GM18873 (cell line): ENCODE measurements at regions not wholly inside any gene's neighbourhood (a gene's known extent, or its start where the extent isn't known, plus 50 kb on each side); places are given as distances from the start of the nearest gene placed in this dataset.
"Not testable (repeated sequence)": the region's sequence is repeated elsewhere in the genome, so short reads cannot be mapped to it uniquely, and the experiment has no call there.

Experiments
- ATAC-seq: cut with Tn5 transposase; IDR thresholded peaks from one replicate; pipeline ENCODE4 v1.9.1; 2021; ENCODE audit warnings: mild to moderate bottlenecking, moderate library complexity, moderate number of reproducible peaks; ENCODE audit not compliant: unreplicated experiment, low FRiP score

DNA sequence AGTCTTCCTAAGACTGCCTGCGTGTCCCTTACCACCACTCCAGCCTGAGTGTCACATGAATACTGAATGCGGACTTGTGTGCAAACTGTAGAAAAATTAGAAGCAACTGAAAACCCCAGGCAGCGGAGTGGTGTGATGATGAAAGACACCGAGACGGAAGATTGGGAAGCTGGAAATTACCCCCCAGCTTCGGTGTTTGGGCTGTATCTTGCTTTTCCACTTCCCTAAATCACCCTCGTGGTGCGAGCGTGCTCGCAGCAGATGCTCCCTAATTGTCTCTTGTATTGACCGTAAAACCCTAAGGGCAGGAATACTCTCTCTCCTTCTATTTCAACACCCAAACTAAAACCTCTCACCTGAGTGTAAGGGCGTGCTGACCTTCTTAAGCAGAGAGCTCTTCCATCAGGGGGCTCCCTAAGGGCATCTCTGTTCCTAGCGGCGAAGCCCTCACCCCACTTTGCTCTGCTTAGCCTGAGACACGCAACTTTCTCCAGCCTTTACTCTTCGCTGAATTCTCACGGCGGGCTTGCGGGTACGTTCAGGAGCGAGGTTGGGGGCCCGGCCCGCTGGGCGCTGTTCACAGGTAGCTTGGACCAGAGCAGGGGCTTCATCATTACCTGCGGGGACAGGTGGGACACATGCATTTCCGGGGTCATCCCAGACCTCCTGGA, 62.4 kb downstream of the CRYBB2 start:
- ATAC-seq = no peak

DNA sequence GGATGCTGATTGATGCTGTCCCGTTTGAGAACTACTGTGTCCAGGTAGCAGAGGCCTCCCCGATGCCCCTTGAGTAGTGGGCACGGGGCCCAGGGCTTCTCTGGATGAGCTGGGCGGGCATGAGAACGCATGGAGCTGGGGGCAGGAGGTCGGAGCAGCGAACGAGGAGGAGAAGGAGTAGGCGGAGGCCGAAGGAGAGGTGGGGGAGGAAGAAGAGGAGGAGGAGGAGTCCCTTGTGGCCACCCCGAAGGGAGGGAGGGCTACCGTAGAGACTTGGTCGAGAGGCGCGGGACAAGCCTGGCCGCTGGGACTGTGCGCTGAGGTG, 62.9 kb downstream of the CRYBB2 start:
- ATAC-seq = no peak

DNA sequence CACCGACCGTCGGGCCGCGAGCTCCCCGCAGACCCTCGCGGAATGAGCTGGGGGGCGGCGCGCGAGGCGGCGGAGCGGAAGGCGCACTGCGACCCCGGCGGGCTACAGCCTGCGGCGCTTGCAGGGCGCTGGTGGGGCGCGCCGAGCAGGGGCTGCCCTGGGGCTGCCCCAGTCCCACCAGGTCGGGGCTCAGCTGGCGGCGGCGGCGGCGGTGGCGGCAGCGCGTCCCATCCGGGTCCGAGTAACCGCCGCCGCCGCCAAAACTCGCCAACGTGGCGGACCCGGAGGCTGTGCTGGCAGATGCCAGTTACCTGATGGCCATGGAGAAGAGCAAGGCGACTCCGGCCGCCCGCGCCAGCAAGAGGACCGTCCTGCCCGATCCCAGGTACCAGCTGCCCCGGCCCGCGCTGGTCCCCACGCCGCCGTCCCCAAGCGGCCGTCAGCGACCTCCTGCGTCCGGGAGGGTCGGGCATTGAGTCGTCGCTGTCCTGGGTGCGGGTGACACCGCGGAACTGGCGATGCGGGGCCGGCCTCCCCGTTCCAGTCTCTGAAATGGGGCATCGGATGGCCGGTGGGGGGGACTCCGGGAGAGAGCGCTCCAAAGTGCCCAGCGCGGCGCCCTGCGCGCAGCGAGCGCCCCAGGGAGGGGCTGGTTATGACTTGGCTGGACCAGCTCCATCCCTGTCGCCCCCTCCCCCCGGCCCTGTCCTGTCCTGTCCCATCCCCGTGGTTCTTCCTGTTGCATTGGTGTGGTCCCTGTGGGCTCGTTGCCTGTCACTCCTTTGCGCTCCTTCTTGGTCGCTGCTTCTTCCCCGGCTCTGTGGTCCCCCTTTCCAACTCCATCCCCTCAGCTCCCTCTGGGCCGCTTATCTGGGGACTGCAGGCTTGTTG, 63.5 kb downstream of the CRYBB2 start:
- no peak for ATAC-seq

DNA sequence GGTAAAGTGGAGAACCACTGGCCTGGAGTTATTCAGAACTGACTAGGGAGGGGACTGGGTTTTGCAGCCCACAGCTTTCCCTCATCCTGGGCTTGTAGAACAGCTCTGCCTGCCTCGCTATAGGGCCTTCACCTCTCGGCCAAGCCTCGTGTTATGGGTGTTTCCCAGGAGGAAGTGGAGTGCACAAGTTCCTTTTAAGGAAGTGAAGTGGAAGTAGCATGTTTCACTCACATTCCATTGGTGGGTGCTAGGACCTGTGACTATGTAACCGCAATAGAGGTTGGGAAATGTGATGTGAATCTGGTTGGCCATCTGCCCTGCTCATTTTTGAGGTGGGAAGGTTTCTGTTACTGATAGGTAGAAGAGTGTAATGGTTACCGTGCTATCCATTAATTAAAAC, 69.0 kb downstream of the CRYBB2 start:
- ATAC-seq = not testable (repeated sequence)

DNA sequence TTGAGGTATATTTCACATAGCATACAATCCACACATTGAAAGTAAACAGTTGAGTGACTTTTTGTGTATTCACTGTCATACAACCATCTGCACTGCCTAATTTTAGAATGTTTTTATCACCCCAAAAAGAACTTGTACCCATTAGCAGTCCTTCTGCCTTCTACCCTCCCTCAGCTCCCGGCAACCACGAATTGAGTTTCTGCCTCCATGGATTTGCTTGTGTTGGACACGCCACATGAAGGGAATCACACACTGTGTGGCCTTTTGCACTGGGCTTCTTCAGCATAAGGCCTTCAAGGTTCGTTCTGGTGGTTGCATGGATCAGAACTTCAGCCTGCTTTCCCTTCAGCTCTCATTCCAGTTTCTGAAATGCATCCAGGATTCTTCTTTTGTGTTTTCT, 82.5 kb downstream of the CRYBB2 start:
- not testable (repeated sequence) for ATAC-seq

DNA sequence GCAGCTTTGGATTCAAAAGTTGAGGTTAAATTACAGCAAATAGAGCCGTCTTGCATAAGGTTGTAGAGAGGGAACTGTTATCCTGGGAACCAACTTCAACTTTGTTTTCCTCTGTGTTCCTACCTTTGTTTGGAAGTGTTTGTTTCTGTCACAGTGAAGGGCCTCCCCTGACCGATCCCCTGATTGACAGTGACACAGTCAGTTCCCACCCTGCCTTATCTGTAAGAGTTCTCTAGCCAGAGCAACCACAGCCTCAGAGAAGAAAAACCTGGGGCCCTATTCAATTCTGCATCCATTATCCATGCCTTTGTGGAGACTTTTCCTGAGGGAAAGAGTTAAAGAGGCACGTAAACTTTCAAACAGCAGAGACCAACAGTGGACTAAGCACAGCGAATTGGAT, 90.1 kb downstream of the CRYBB2 start:
- not testable (repeated sequence) for ATAC-seq

DNA sequence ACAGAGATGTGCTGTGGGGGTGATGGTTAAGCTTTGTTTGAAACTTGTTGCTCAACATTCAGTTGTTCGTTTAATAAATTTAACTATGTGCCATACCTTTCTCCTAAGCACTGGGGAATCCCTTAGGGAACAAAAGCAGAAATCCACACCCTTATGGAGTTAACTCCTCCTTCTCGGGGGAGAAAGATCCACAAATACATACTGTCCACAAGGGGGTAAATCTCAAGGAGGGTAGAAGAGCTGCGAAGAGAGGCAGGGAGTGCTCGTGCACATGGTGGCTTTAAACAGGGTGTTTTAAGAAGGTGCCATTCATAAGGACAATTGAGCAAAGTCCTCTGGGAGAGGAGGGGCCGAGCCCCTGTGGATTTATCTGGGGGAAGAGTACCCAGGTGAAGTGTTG, 92.5 kb downstream of the CRYBB2 start:
- ATAC-seq = not testable (repeated sequence)

DNA sequence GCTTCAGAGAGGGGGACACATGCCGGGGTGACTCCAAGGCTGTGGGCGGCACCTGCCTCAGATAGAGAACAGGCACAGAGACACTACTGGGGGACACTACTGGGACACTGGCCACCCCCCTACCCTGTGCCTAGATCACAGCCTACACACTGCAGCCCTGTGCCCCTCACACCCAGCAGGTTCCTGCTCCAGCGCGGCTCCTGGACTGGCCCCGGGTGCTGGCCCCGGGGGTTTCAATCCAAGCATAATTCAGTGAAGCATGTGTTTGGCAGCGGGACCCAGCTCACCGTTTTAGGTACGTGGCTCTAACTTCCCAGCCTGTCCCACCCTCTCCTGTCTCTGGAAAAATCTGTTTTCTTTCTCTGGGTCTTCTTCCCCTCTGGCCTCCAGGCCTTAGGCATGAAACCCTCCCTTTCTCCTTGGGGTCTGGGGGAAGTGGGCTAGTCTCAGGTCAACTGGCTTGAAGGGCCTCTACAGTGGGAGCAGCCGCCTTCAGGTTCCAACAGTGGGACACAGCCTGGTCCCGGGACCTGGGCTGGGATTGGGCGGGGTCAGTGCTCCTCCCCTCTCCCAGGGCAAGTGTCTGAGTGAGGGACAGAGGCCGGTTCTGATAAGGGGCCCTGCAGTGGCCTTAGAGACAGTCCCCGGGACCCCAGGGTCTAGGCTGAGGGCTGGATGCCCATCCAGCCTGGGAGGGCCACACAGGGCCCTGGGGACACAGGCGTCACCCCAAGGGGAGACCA, 98.8 kb downstream of the CRYBB2 start:
- no peak for ATAC-seq

DNA sequence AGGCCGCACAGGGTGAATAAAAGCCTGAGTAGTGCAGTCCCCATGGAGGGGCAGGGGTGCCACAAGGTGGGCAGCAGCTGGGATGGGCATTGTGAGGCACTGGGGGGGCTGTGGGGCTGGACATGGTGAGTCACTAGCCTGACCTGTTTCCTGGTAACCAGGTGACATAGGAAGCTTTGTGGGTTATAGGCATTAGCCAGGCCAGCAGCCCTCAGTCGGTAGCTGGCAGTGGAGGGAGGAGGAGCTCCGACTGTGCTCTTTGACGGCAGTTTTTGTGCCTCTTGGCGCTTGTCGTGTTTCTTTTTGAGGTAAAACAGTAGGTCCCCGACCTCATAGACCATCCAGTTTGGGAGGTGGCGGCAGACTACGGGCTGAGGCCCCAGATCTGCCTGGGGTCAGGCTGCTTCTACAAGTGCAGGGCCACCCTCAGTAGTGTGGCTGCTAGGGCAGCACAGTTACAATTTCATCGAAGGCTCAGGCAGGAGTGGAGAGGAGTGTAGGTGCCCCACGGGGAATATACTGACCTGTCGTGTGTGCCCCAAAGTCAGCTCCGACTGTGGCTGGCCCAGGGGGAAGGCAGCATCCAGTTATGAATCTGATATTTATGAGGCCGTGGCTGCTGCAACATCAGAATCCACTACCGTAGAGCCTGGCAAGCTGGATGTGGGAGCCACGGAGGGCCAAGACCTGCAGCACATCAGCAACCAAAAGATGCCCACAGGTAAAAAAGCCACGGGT, 107.7 kb downstream of the CRYBB2 start:
- ATAC-seq = no peak

DNA sequence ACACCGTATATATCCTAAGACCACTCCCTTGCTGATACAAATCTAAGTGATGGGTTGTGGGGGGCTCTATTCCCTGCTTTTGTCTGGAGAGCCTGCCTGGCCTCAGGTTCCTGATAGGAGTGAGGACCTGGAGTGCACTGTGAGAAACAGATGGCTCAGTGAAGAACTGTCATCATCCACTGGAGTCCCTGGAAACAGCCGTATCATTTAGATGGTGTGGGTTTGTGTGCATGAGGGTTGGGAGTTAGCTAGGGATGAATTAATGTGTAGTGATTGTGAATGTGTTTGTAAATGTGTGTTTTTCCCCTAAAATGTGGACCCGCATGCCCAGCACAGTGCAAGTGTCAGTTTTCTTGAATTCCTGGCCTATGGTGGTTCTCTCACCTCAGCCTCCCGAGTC, 111.6 kb downstream of the CRYBB2 start:
- ATAC-seq = no peak

DNA sequence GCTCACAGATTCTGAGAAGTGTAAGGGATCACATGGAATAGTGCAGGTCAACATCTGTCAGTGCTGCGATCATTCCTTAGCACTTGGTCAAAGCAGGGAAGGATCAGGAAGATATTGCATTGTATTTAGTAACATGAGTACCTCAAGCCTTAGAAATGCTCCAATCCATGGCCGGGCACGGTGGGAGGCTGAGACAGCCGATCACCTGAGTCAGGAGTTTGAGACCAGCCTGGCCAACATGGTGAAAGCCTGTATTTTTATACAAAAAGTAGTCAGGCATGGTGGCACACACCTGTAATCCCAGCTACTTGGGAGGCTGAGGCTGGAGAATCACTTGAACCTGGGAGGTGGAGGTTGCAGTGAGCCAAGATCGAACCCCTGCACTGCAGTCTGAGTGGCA, 112.5 kb downstream of the CRYBB2 start:
- not testable (repeated sequence) for ATAC-seq

DNA sequence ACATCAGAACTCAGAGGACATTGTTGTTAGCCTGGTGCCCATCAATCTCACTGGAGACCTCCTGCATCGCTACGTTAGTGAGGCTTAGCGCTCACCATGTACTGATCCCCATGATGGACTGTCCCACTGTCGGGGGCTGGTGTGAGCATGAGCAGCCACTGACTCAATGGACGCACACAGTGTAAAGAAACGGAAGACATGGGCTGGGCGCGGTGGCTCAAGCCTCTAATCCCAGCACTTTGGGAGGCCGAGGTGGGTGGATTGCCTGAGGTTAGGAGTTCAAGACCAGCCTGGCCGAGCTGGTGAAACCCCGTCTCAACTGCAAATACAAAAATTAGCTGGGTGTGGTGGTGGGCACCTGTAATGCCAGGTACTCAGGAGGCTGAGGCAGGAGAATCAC, 112.9 kb downstream of the CRYBB2 start:
- ATAC-seq = no peak

DNA sequence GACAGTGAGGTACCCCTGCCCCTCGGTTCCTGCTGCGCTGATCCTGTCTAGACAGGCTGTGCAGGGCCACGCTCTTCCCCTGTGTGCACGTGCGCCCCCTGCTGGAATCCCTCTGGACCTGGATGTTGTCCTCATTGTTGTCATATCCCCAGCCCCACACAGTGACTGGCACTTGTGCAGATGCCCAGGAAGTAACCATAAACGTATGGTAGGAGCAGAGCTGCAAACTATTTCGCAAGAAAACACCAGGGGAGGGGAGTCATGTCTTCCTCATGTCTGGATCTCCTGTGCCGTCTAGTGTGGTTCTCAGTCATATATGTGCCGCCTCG, 114.7 kb downstream of the CRYBB2 start:
- ATAC-seq = no peak

DNA sequence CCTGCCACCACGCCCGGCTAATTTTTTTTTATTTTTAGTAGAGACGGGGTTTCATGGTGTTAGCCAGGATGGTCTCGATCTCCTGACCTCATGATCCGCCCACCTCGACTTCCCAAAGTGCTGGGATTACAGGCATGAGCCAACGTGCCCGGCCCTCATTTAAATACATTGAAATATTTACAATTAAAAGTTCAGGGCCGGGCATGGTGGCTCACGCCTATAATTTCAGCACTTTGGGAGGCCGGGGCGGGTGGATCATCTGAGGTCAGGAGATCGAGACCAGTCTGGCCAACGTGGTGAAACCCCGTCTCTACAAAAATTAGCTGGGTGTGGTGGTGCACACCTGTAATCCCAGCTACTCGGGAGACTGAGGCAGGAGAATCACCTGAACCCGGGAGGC, 115.2 kb downstream of the CRYBB2 start:
- not testable (repeated sequence) for ATAC-seq

DNA sequence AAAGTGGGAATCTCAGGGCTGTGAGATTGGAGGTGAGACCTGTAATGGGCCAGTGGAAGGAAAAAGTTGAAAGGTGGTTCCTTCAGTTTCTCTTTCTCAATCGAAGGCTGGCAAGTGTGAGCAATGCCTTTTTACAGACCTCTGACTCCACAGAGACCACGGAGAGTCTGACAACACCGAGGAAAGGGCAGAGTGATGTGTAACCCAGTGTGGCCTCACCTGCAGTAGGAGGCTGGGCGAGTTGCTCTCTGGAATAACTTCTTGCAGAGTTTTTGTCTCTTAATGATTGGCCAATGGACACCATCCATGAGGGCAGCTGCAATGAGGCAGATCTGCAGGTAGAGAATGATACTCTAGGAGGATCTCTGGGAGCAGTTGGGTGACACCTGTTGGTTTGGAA, 115.8 kb downstream of the CRYBB2 start:
- ATAC-seq = not testable (repeated sequence)

DNA sequence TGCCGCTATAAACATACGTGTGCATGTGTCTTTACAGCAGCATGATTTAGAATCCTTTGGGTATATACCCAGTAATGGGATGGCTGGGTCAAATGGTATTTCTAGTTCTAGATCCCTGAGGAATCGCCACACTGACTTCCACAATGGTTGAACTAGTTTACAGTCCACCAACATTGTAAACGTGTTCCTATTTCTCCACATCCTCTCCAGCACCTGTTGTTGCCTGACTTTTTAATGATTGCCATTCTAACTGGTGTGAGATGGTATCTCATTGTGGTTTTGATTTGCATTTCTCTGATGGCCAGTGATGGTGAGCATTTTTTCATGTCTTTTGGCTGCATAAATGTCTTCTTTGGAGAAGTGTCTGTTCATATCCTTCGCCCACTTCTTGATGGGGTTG, 121.1 kb downstream of the CRYBB2 start:
- not testable (repeated sequence) for ATAC-seq

DNA sequence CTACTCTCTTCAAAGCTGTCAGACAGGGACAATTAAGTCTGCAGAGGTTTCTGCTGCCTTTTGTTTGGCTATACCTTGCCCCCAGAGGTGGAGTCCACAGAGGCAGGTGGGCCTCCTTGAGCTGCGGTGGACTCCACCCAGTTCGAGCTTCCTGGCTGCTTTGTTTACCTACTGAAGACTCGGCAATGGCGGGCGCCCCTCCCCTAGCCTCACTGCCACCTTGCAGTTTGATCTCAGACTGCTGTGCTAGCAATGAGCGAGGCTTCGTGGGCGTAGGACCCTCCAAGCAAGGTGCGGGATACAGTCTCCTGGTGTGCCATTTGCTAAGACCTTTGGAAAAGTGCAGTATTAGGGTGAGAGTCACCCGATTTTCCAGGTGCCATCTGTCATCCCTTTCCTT, 124.9 kb downstream of the CRYBB2 start:
- not testable (repeated sequence) for ATAC-seq

DNA sequence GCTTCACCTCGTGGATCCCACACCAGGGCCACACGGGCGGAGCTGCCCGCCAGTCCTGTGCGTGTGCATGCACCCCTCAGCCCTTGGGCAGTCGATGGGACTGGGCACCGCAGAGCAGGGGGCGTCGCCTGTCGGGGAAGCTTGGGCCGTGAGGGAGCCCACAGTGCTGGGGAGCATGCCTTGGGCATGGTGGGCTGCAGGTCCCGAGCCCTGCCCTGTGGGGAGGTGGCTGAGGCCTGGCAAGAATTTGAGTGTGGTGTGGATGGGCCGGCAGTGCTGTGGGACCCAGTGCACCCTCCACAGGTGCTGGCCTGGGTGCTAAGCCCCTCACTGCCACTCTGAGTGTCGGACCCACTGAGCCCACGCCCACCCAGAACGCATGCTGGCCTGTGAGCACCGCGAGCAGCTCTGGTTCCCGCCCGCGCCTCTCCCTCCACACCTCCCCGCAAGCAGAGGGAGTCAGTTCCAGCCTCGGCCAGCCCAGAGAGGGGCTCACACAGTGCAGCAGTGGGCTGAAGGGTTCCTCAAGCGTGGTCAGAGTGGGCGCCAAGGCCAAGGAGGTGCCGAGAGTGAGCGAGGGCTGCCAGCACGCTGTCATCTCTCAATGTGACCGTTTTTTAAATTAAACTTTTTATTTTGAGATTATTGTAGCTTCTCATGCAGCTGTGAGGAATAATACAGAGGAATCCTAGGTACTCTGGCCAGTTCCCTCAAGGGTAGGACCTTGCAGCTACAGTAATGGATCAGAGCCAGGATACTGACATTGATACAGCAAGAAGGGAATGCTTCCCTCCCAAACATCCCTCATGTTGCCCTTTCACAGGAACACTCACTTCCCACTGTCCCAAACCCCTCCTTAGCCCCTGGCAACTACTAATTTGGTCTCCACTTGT, 127.7 kb downstream of the CRYBB2 start:
- no peak for ATAC-seq

DNA sequence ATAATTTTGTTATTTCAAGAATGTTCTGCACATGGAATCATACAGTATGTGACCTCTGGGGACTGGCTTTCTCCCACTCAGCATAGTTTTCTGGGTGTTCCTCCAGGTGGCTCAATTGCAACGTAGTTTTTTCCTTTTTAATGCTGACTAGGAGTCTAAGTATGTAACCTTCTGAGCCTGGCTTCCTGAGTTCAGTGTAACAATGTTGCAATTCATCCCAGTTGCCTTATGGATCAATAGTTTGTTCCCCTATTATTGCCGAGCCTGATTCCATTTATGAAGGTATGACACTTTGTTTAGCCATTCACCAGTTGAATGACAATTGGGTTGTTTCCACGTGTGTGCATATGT, 128.3 kb downstream of the CRYBB2 start:
- no peak for ATAC-seq

DNA sequence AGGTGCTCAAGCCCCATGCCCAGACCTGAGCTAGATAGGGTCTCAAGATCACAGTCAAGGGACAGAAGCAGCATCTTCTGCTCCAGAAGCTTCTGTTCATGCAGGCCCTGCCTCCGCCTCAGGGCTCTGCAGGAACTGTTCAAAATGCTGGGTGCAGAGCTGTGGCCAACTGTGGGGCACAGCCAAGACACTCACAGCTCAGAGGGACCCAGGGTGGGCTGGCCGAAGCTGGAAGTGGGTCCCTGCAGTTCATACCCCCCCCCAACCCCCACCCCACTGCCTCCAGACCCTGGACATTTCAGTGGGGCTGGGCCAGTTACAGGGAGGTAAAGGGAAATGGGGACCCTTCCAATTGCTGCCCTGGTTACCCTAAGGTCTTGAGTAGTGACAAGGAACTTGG, 129.0 kb downstream of the CRYBB2 start:
- ATAC-seq = no peak
